NB4 (cell line): ENCODE measurements at regions not wholly inside any gene's neighbourhood (a gene's known extent, or its start where the extent isn't known, plus 50 kb on each side); places are given as distances from the start of the nearest gene placed in this dataset.

Source experiments
- MYC ChIP-seq: IDR thresholded peaks from 2 replicates; pipeline ENCODE4 v1.6.1; 2011; ENCODE audit warnings: low read depth, low read length
- POLR2A ChIP-seq: IDR thresholded peaks from 2 replicates; pipeline ENCODE4 v1.6.1; 2011; ENCODE audit warnings: mild to moderate bottlenecking; ENCODE audit not compliant: insufficient read length; ENCODE audit errors: extremely low read depth
- TF ChIP-seq, protein P1 (sequence below): IDR thresholded peaks from one replicate; pipeline ENCODE4 v1.5.1; 2012; ENCODE audit warnings: low read depth, low read length
- TF ChIP-seq, protein P2 (sequence below): IDR thresholded peaks from 2 replicates; pipeline ENCODE4 v1.6.1; 2011; ENCODE audit warnings: low read depth, low read length

DNA sequence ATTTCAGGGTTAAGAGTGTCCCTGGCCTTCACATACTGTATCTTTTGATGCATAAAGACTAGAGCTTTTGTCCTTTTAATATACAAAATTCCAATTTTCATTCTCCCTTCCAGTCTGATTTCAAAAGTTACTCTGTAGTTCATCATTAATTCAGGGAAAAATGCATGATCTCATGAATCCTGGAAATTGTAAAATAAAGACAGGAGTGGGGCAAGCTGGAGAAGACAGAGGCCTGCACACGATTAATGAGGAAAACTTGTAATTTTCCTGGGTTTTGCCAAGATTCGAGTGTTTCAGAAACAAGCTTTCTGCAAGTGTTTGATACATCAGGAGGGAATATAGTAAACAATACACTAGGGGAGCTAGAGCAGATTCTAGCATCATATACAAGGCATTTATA lies 947.9 kb downstream of the FAT4 start:
- TF ChIP-seq, protein P1, sequence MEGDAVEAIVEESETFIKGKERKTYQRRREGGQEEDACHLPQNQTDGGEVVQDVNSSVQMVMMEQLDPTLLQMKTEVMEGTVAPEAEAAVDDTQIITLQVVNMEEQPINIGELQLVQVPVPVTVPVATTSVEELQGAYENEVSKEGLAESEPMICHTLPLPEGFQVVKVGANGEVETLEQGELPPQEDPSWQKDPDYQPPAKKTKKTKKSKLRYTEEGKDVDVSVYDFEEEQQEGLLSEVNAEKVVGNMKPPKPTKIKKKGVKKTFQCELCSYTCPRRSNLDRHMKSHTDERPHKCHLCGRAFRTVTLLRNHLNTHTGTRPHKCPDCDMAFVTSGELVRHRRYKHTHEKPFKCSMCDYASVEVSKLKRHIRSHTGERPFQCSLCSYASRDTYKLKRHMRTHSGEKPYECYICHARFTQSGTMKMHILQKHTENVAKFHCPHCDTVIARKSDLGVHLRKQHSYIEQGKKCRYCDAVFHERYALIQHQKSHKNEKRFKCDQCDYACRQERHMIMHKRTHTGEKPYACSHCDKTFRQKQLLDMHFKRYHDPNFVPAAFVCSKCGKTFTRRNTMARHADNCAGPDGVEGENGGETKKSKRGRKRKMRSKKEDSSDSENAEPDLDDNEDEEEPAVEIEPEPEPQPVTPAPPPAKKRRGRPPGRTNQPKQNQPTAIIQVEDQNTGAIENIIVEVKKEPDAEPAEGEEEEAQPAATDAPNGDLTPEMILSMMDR: no peak
- TF ChIP-seq, protein P2, sequence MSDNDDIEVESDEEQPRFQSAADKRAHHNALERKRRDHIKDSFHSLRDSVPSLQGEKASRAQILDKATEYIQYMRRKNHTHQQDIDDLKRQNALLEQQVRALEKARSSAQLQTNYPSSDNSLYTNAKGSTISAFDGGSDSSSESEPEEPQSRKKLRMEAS: no peak
- TF ChIP-seq POLR2A: no peak
- TF ChIP-seq MYC: no peak
